H9 (cell line): ENCODE measurements at regions not wholly inside any gene's neighbourhood (a gene's known extent, or its start where the extent isn't known, plus 50 kb on each side); places are given as distances from the start of the nearest gene placed in this dataset.

ENCODE experiments used
- DNase-seq: peaks from one replicate; pipeline ENCODE4 v3.0.0-alpha.2; 2017
- H2AFZ ChIP-seq: one replicate; pipeline ENCODE4 v1.6.1; 2013; ENCODE audit warnings: mild to moderate bottlenecking, low read length, control low read depth, moderate library complexity
- H2AK5ac ChIP-seq: 2 replicates; pipeline ENCODE4 v1.6.1; 2013; ENCODE audit warnings: low read length, control low read depth, mixed read lengths; ENCODE audit not compliant: insufficient read length
- H2BK120ac ChIP-seq: one replicate; pipeline ENCODE4 v1.6.1; 2013; ENCODE audit warnings: low read depth, mild to moderate bottlenecking, low read length, control low read depth, inconsistent platforms; ENCODE audit not compliant: poor library complexity, severe bottlenecking
- H2BK12ac ChIP-seq: 2 replicates; pipeline ENCODE4 v1.6.1; 2013; ENCODE audit warnings: low read length, control low read depth, mixed read lengths, low read depth; ENCODE audit not compliant: insufficient read length
- H2BK15ac ChIP-seq: 2 replicates; pipeline ENCODE4 v1.6.1; 2013; ENCODE audit warnings: low read depth, low read length, control low read depth
- H2BK20ac ChIP-seq: one replicate; pipeline ENCODE4 v1.6.1; 2013; ENCODE audit warnings: low read depth, mild to moderate bottlenecking, low read length, control low read depth, inconsistent platforms; ENCODE audit not compliant: poor library complexity, severe bottlenecking
- H2BK5ac ChIP-seq: 2 replicates; pipeline ENCODE4 v1.6.1; 2013; ENCODE audit warnings: low read length, control low read depth, mixed read lengths; ENCODE audit not compliant: insufficient read length
- H3K14ac ChIP-seq: 2 replicates; pipeline ENCODE4 v1.6.1; 2013; ENCODE audit warnings: low read length, control low read depth; ENCODE audit not compliant: insufficient read depth
- H3K18ac ChIP-seq: 2 replicates; pipeline ENCODE4 v1.6.1; 2013; ENCODE audit warnings: low read depth, mild to moderate bottlenecking, mixed read lengths, low read length, control low read depth; ENCODE audit not compliant: insufficient read length
- H3K23ac ChIP-seq: 2 replicates; pipeline ENCODE4 v1.6.1; 2013; ENCODE audit warnings: low read length, control low read depth, mixed read lengths, low read depth; ENCODE audit not compliant: insufficient read length
- H3K23me2 ChIP-seq: 2 replicates; pipeline ENCODE4 v1.6.1; 2013; ENCODE audit warnings: low read depth, mild to moderate bottlenecking, mixed read lengths, low read length, control low read depth; ENCODE audit not compliant: insufficient read length, poor library complexity, severe bottlenecking
- H3K27ac ChIP-seq: 2 replicates; pipeline ENCODE4 v1.5.1; 2013; ENCODE audit warnings: low read length, control low read depth, mixed read lengths, low read depth; ENCODE audit not compliant: insufficient read length
- H3K27me3 ChIP-seq: 2 replicates; pipeline ENCODE4 v1.6.1; 2013; ENCODE audit warnings: low read length, control low read depth, inconsistent platforms; ENCODE audit not compliant: insufficient read depth
- H3K4ac ChIP-seq: 2 replicates; pipeline ENCODE4 v1.6.1; 2013; ENCODE audit warnings: low read depth, mild to moderate bottlenecking, control low read depth, inconsistent platforms, low read length, moderate library complexity
- H3K4me1 ChIP-seq: 2 replicates; pipeline ENCODE4 v1.6.1; 2013; ENCODE audit warnings: low read length, control low read depth, inconsistent platforms; ENCODE audit not compliant: insufficient read depth
- H3K4me2 ChIP-seq: 2 replicates; pipeline ENCODE4 v1.6.1; 2013; ENCODE audit warnings: low read length, control low read depth, mixed read lengths; ENCODE audit not compliant: insufficient read length, insufficient read depth
- H3K56ac ChIP-seq: 2 replicates; pipeline ENCODE4 v1.6.1; 2013; ENCODE audit warnings: low read depth, mild to moderate bottlenecking, mixed read lengths, low read length, control low read depth; ENCODE audit not compliant: insufficient read length
- H3K79me1 ChIP-seq: 2 replicates; pipeline ENCODE4 v1.6.1; 2013; ENCODE audit warnings: low read depth, mild to moderate bottlenecking, moderate library complexity, low read length, control low read depth, inconsistent platforms; ENCODE audit not compliant: insufficient read depth, poor library complexity, severe bottlenecking
- H3K79me2 ChIP-seq: 2 replicates; pipeline ENCODE4 v1.6.1; 2013; ENCODE audit warnings: low read length, control low read depth, inconsistent platforms; ENCODE audit not compliant: insufficient read depth
- H3K9ac ChIP-seq: 2 replicates; pipeline ENCODE4 v1.6.1; 2013; ENCODE audit warnings: low read length, control low read depth, mixed read lengths; ENCODE audit not compliant: insufficient read length; ENCODE audit errors: extremely low read depth
- H3K9me3 ChIP-seq: one replicate; pipeline ENCODE4 v1.6.1; 2013; ENCODE audit warnings: low read depth, low read length, inconsistent platforms; ENCODE audit not compliant: control insufficient read depth
- H3T11ph ChIP-seq: one replicate; pipeline ENCODE4 v1.6.1; 2013; ENCODE audit warnings: mild to moderate bottlenecking, low read length, control low read depth, inconsistent platforms
- H4K20me1 ChIP-seq: one replicate; pipeline ENCODE4 v1.6.1; 2013; ENCODE audit not compliant: control insufficient read depth, insufficient read length, insufficient read depth
- H4K5ac ChIP-seq: 2 replicates; pipeline ENCODE4 v1.6.1; 2013; ENCODE audit warnings: low read depth, mild to moderate bottlenecking, mixed read lengths, low read length, control low read depth; ENCODE audit not compliant: insufficient read length
- H4K8ac ChIP-seq: replicated peaks from 2 replicates; pipeline ENCODE4 v1.6.1; 2013; ENCODE audit warnings: low read length, control low read depth, mixed read lengths, low read depth; ENCODE audit not compliant: insufficient read length
- H4K91ac ChIP-seq: 2 replicates; pipeline ENCODE4 v1.6.1; 2013; ENCODE audit warnings: low read depth, mild to moderate bottlenecking, moderate library complexity, mixed read lengths, low read length, control low read depth; ENCODE audit not compliant: insufficient read length
- H3K27ac Mint-ChIP-seq, 3 experiments: 2 replicates in 2 of 3; 3 replicates in 1 of 3; pipeline ENCODE4 v1.8.0; 2020 to 2021; ENCODE audit warnings: mixed read lengths in 3 of 3, mild to moderate bottlenecking in 1 of 3, moderate library complexity in 1 of 3
- H3K27me3 Mint-ChIP-seq: 2 replicates; pipeline ENCODE4 v1.8.0; 2021; ENCODE audit warnings: low read depth, mild to moderate bottlenecking, moderate library complexity, mixed read lengths
- H3K36me3 Mint-ChIP-seq, 3 experiments: 2 replicates in 2 of 3; 3 replicates in 1 of 3; pipeline ENCODE4 v1.8.0; 2020 to 2021; ENCODE audit warnings: low read depth in 3 of 3, mixed read lengths in 3 of 3; ENCODE audit not compliant: insufficient read depth in 1 of 3
- H3K4me1 Mint-ChIP-seq, 2 experiments: 2 replicates each; pipeline ENCODE4 v1.8.0; 2020; ENCODE audit warnings: mixed read lengths in 2 of 2
- H3K4me3 Mint-ChIP-seq, 2 experiments: 2 replicates in 1 of 2; 3 replicates in 1 of 2; pipeline ENCODE4 v1.8.0; 2020 to 2021; ENCODE audit warnings: mild to moderate bottlenecking in 2 of 2, mixed read lengths in 2 of 2, moderate library complexity in 1 of 2
- H3K9me3 Mint-ChIP-seq, 2 experiments: 2 replicates in 1 of 2; 3 replicates in 1 of 2; pipeline ENCODE4 v1.8.0; 2020; ENCODE audit warnings: mild to moderate bottlenecking in 2 of 2, mixed read lengths in 2 of 2, moderate library complexity in 1 of 2
- CTCF ChIP-seq: fragments of 200-600 bp; sonication (generic); conservative IDR thresholded peaks from 3 replicates; pipeline ENCODE4 v1.8.0; 2021; ENCODE audit warnings: antibody characterized with exemption, mild to moderate bottlenecking
- WGBS: extraction: QIAGEN DNeasy Blood & Tissue Kit; methylation state at CpG from one replicate; pipeline ENCODE4 v1.1.7; 2013; ENCODE audit warnings: missing lambda C conversion rate, low lambda C conversion rate, mixed read lengths; ENCODE audit not compliant: insufficient read length; ENCODE audit errors: extremely low coverage; 5-methylcytosine and 5-hydroxymethylcytosine counted together

DNA sequence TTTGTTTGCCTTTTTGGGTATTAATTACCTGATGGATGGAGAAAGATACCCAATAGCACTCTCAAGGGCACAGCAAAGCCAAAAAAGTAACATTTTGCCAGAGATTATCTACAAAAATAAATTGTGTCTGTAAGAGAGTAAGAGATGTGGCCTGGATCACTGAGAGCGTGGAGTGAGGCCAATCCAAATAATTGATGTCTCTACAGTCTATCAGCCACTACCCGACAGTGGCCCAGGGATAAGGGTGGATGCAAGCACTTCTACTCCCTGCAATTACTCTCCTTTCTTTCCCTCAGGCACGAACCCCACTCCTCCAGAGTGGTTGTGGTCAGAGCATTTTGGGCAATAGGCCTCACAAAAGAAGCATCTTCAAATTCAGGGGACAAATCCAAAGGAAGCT, 92.3 kb upstream of the ZC3H12C start:
- Histone ChIP-seq H3K18ac (no peak overlapping the region), H2BK15ac (no peak overlapping the region), H2BK12ac (no peak overlapping the region), H3K79me2 (no peaks in the 10 kb centered on the region), H3K23me2 (no peaks in the 10 kb centered on the region), H3K23ac (no peak overlapping the region), H4K91ac (no peak overlapping the region), H3K9me3 (no peaks in the 10 kb centered on the region), H3K9ac (no peak overlapping the region), H3K4me2 (no peak overlapping the region), H4K8ac (no peak overlapping the region), H2BK5ac (no peak overlapping the region), H3K27me3 (no peaks in the 10 kb centered on the region), H4K20me1 (no peaks in the 10 kb centered on the region), H2BK20ac (no peak overlapping the region), H3K4ac (no peak overlapping the region), H3K4me1 (no peaks in the 10 kb centered on the region), H3K27ac (no peak overlapping the region), H2AK5ac (no peak overlapping the region), H3K14ac (no peak overlapping the region), H2AFZ (no peak overlapping the region), H3T11ph (no peak overlapping the region), H2BK120ac (no peak overlapping the region), H3K79me1 (no peaks in the 10 kb centered on the region), H3K56ac (no peak overlapping the region), H4K5ac (no peak overlapping the region)
- no peak for TF ChIP-seq CTCF
- Mint-ChIP-seq H3K27ac (no peak overlapping the region), H3K4me1 (no peaks in the 10 kb centered on the region), H3K4me3 (no peak overlapping the region), H3K36me3 (no peaks in the 10 kb centered on the region), H3K9me3 (no peaks in the 10 kb centered on the region; a peak in 1 of 5 replicates), H3K27me3 (no peaks in the 10 kb centered on the region; the same call in 1 of the 2 replicates)
- no CpG with 5 or more reads among the region's 3 CpGs for WGBS
- no peak for DNase-seq
